Naive thymus-derived CD4-positive, alpha-beta T cell (primary cell): ENCODE measurements at regions not wholly inside any gene's neighbourhood (a gene's known extent, or its start where the extent isn't known, plus 50 kb on each side); places are given as distances from the start of the nearest gene placed in this dataset.

Experiments
- ATAC-seq: fragments of 150-1000 bp; cut with Tn5 transposase; 2 replicates; pipeline ENCODE4 v1.10.0; 2021; ENCODE audit warnings: mild to moderate bottlenecking, moderate library complexity
- CTCF ChIA-PET: fragments of 350-600 bp; sonication (Branson Sonifier 250); formaldehyde crosslinking; loops from one replicate; lab custom pipeline; 2021; ENCODE audit warnings: antibody characterized with exemption; lab: Charles Lee
- POLR2A ChIA-PET: fragments of 350-600 bp; sonication (Branson Sonifier 250); formaldehyde crosslinking; loops from one replicate; lab custom pipeline; 2021; ENCODE audit warnings: antibody characterized with exemption, inconsistent platforms; lab: Charles Lee
- DNase-seq, 9 donors: peaks; one replicate each; pipeline versions ENCODE4 v3.0.0 to v3.0.0-alpha.2; 2020 to 2022; ENCODE audit warnings: mixed read lengths in 1 of 9
- H3K27ac ChIP-seq: one replicate; pipeline ENCODE4 v1.7.0; 2013; ENCODE audit warnings: mild to moderate bottlenecking, low read depth, low read length, moderate library complexity
- H3K27me3 ChIP-seq, 2 donors: one replicate each; pipeline ENCODE4 v1.7.0; 2013; ENCODE audit warnings: low read length in 2 of 2, mild to moderate bottlenecking in 2 of 2, moderate library complexity in 2 of 2; ENCODE audit not compliant: control insufficient read depth in 2 of 2, insufficient read depth in 2 of 2
- H3K36me3 ChIP-seq, 3 experiments: 1 replicate in 2 of 3; 2 replicates in 1 of 3; pipeline ENCODE4 v1.7.0; 2013; ENCODE audit warnings: low read length in 3 of 3, mild to moderate bottlenecking in 3 of 3, moderate library complexity in 1 of 3; ENCODE audit not compliant: insufficient read depth in 3 of 3, control insufficient read depth in 2 of 3
- H3K4me1 ChIP-seq, 2 donors: one replicate each; pipeline ENCODE4 v1.7.0; 2013; ENCODE audit warnings: low read length in 2 of 2, mild to moderate bottlenecking in 2 of 2, moderate library complexity in 1 of 2; ENCODE audit not compliant: control insufficient read depth in 2 of 2, insufficient read depth in 2 of 2
- H3K4me3 ChIP-seq: 2 replicates; pipeline ENCODE4 v1.7.0; 2013; ENCODE audit warnings: mild to moderate bottlenecking, low read length
- H3K9me3 ChIP-seq, 3 experiments: 1 replicate in 2 of 3; 2 replicates in 1 of 3; pipeline ENCODE4 v1.7.0; 2013; ENCODE audit warnings: low read length in 3 of 3; ENCODE audit not compliant: control insufficient read depth in 2 of 3
- H3K27ac Mint-ChIP-seq, 9 donors: one replicate each; pipeline ENCODE4 v1.8.0; 2020 to 2022; ENCODE audit warnings: mixed read lengths in 9 of 9, mild to moderate bottlenecking in 8 of 9, moderate library complexity in 5 of 9, inconsistent platforms in 2 of 9
- H3K27me3 Mint-ChIP-seq, 5 donors: one replicate each; pipeline ENCODE4 v1.8.0; 2021 to 2022; ENCODE audit warnings: mixed read lengths in 5 of 5, mild to moderate bottlenecking in 1 of 5
- H3K36me3 Mint-ChIP-seq, 5 donors: one replicate each; pipeline ENCODE4 v1.8.0; 2020 to 2022; ENCODE audit warnings: mixed read lengths in 5 of 5, mild to moderate bottlenecking in 3 of 5, inconsistent platforms in 1 of 5
- H3K4me1 Mint-ChIP-seq, 7 donors: one replicate each; pipeline ENCODE4 v1.8.0; 2020 to 2022; ENCODE audit warnings: mixed read lengths in 7 of 7, mild to moderate bottlenecking in 3 of 7, inconsistent platforms in 1 of 7
- H3K4me3 Mint-ChIP-seq, 10 donors: one replicate each; pipeline ENCODE4 v1.8.0; 2020 to 2022; ENCODE audit warnings: mild to moderate bottlenecking in 10 of 10, mixed read lengths in 10 of 10, moderate library complexity in 6 of 10, inconsistent platforms in 2 of 10
- H3K9me3 Mint-ChIP-seq, 11 donors: one replicate each; pipeline ENCODE4 v1.8.0; 2020 to 2022; ENCODE audit warnings: mixed read lengths in 11 of 11, mild to moderate bottlenecking in 4 of 11, inconsistent platforms in 1 of 11, moderate library complexity in 1 of 11
- intact Hi-C, 2 donors: fragments of 100-400 bp; cut with micrococcal nuclease; formaldehyde crosslinking; loops; one replicate each; pipeline ENCODE4 v1.15.1; 2023

DNA sequence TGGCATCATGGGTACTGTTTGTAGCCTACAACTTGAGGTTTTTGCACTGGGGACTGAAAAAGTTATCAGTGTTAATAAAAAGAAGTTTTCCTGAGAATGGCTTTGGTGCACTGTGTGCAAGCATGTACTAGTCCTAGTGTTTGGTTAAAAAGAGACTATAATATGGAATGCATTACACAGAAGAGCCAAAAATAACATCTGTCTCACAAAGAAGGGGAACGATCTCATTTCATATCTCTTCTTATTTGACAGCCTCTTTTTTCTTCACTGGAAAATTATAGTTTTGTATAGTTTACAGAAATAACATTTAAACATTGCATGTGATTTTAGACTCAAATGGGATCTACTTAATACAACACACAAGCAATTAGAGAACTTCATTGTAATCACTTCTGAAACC lies 127.0 kb upstream of the GDNF start:
- ChIA-PET POLR2A (no interaction called here), CTCF (no interaction called here)
- no peak overlapping the region for H3K27ac Mint-ChIP-seq
- H3K4me3 Mint-ChIP-seq, result no peak overlapping the region
- ATAC-seq (no peak), DNase-seq (no peak)
- intact Hi-C loops, result no loop called here
- H3K27ac ChIP-seq, result no peak overlapping the region
- H3K4me3 ChIP-seq, result no peak overlapping the region
- H3K9me3 ChIP-seq, result no peaks in the 10 kb centered on the region
- peaks cover 0 to 5% (median 0%) of the 10 kb centered on the region in 11 donors for H3K9me3 Mint-ChIP-seq
- no peaks in the 10 kb centered on the region for H3K36me3 ChIP-seq
- no peaks in the 10 kb centered on the region for H3K36me3 Mint-ChIP-seq
- no peaks in the 10 kb centered on the region for H3K4me1 ChIP-seq
- peaks cover 0 to 16% (median 4%) of the 10 kb centered on the region in 5 donors for H3K27me3 Mint-ChIP-seq
- no peaks in the 10 kb centered on the region for H3K27me3 ChIP-seq
- no peaks in the 10 kb centered on the region for H3K4me1 Mint-ChIP-seq

DNA sequence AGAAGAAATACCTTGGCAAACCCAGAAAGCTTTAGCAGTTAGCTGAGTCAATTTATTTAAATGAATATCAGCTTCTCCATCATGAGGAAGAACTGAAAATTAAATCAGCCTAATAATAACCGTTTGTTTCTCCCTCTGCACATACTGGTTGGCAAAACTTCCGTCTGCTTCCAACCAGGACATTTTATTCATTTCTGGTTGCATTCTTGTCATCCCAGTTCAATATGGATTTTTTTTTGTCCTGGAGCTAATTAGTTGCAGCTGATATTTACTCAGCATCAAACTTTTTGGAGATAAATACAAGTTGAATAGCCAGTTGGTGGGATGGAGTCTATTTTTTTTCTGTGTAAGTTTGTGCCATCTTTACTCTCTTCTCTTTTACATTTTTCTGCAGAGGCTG lies 126.5 kb upstream of the GDNF start:
- CTCF ChIA-PET, result no interaction called here
- no peak overlapping the region for H3K4me3 Mint-ChIP-seq
- intact Hi-C loops, result no loop called here
- H3K9me3 Mint-ChIP-seq, result peaks cover 0 to 5% (median 0%) of the 10 kb centered on the region in 11 donors
- peaks cover 0 to 16% (median 4%) of the 10 kb centered on the region in 5 donors for H3K27me3 Mint-ChIP-seq
- H3K4me1 Mint-ChIP-seq, result no peaks in the 10 kb centered on the region
- Histone ChIP-seq H3K9me3 (no peaks in the 10 kb centered on the region), H3K27me3 (no peaks in the 10 kb centered on the region), H3K27ac (no peak overlapping the region), H3K4me1 (no peaks in the 10 kb centered on the region), H3K4me3 (no peak overlapping the region), H3K36me3 (no peaks in the 10 kb centered on the region)
- H3K36me3 Mint-ChIP-seq, result no peaks in the 10 kb centered on the region
- H3K27ac Mint-ChIP-seq, result no peak overlapping the region
- DNase-seq (no peak), ATAC-seq (no peak)
- POLR2A ChIA-PET, result no interaction called here

DNA sequence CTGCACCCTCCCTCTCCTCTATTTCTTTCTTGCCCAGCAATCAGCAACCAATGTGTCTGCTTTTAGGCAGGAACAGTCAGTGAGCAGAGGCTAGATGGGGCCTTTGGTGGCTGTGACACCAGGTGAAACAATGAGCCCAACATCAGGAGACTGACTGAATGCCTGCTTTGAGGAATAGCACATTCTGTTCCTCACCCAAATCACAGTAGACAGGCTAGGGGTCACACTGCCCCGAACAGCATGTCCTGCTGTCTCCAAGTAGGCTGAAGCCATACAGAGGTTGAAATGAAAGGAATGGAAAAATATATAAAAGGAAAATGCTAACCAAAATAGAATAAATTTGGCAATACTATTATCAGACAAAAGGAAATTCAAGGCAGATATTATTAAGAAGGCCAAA lies 122.5 kb upstream of the GDNF start:
- H3K4me1 Mint-ChIP-seq, result no peaks in the 10 kb centered on the region
- Histone ChIP-seq H3K4me1 (no peaks in the 10 kb centered on the region), H3K27ac (no peak overlapping the region), H3K9me3 (peaks cover 0 to 10% (median 0%) of the 10 kb centered on the region in 3 experiments), H3K36me3 (no peaks in the 10 kb centered on the region), H3K27me3 (no peaks in the 10 kb centered on the region), H3K4me3 (no peak overlapping the region)
- ChIA-PET CTCF (no interaction called here), POLR2A (no interaction called here)
- H3K27ac Mint-ChIP-seq, result no peak overlapping the region
- DNase-seq, result no peak
- peaks cover 6 to 31% (median 17%) of the 10 kb centered on the region in 11 donors for H3K9me3 Mint-ChIP-seq
- no peak overlapping the region for H3K4me3 Mint-ChIP-seq
- no peak for ATAC-seq
- H3K27me3 Mint-ChIP-seq, result peaks cover 0 to 4% (median 3%) of the 10 kb centered on the region in 5 donors
- intact Hi-C loops, result no loop called here
- H3K36me3 Mint-ChIP-seq, result peaks cover 0 to 5% (median 0%) of the 10 kb centered on the region in 5 donors

DNA sequence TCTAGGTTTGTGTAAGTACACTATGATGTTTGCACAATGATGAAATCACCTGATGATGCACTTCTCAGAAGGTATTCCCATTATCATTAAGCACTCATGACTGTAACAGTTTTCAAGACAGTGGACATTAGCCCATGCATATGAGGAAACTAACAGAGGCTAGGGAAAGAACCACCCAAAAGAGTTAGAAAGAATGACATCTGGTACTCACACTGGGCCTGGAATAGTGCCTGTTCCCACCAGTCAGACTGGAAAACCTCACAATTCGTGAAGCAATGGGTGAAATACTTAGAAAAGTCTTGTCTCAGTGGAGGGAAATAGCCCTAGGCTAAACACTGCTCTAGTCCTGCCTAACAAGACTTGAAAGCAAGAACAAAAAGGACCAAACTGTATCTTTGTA lies 117.4 kb upstream of the GDNF start:
- Mint-ChIP-seq H3K9me3 (peaks cover 6 to 33% (median 17%) of the 10 kb centered on the region in 11 donors), H3K27ac (no peak overlapping the region), H3K27me3 (peaks cover 0 to 4% (median 0%) of the 10 kb centered on the region in 5 donors), H3K4me1 (no peaks in the 10 kb centered on the region), H3K36me3 (peaks cover 0 to 5% (median 0%) of the 10 kb centered on the region in 5 donors), H3K4me3 (no peak overlapping the region)
- POLR2A ChIA-PET, result no interaction called here
- ATAC-seq (no peak), DNase-seq (no peak)
- no peaks in the 10 kb centered on the region for H3K4me1 ChIP-seq
- H3K27me3 ChIP-seq, result no peaks in the 10 kb centered on the region
- H3K36me3 ChIP-seq, result no peaks in the 10 kb centered on the region
- H3K9me3 ChIP-seq, result peaks cover 0 to 10% (median 0%) of the 10 kb centered on the region in 3 experiments
- no peak overlapping the region for H3K27ac ChIP-seq
- CTCF ChIA-PET, result no interaction called here
- intact Hi-C loops, result no loop called here
- H3K4me3 ChIP-seq, result no peak overlapping the region

DNA sequence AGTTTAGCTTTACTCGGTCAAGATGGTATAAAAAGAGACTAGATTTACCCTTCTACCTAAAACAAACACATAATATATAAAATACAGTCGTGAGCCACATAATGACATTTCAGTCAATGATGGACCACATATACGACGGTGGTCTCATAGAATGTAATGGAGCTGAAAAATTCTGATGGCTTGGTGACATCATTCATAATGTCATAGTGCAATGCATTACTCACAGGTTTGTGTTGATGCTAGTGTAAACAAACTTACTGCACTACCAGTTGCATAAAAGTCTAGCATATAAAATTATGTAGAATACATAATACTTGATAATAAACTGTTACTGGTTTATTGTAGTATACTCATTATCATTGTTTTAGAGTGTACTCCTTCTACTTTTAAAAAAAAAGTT lies 115.9 kb upstream of the GDNF start:
- CTCF ChIA-PET, result no interaction called here
- no peak for DNase-seq
- POLR2A ChIA-PET, result no interaction called here

DNA sequence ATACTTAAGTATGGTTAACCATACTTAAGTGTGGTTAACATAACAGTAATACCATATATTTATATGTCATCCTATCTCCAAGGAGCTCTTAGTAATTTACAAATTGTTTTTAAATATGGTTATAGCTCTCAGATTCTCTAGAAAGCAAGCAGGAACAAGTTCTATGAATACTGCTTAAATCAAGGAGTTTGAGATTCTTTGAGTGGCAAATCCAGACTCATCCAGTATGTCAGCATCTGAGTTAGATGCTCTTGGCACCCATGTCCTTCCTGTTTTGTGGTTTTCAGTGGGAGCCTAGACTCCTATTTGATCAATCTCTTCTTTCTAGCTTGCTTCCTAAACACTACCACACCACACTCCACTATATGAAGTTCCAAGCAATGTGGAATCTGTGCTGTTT lies 114.7 kb upstream of the GDNF start:
- Histone ChIP-seq H3K27me3 (no peaks in the 10 kb centered on the region), H3K4me3 (no peak overlapping the region), H3K9me3 (peaks cover 0 to 10% (median 0%) of the 10 kb centered on the region in 3 experiments), H3K36me3 (no peaks in the 10 kb centered on the region), H3K27ac (no peak overlapping the region), H3K4me1 (no peaks in the 10 kb centered on the region)
- Mint-ChIP-seq H3K27ac (no peak overlapping the region), H3K36me3 (peaks cover 0 to 5% (median 0%) of the 10 kb centered on the region in 5 donors), H3K27me3 (peaks cover 0 to 7% (median 4%) of the 10 kb centered on the region in 5 donors), H3K4me3 (no peak overlapping the region), H3K9me3 (peaks cover 6 to 28% (median 15%) of the 10 kb centered on the region in 11 donors), H3K4me1 (no peaks in the 10 kb centered on the region)
- intact Hi-C loops, result no loop called here
- CTCF ChIA-PET, result no interaction called here
- no peak for ATAC-seq
- POLR2A ChIA-PET, result no interaction called here
- no peak for DNase-seq

More for the DNA sequence above, 115.9 kb upstream of the GDNF start:
- Mint-ChIP-seq H3K4me1 (no peaks in the 10 kb centered on the region), H3K36me3 (peaks cover 0 to 5% (median 0%) of the 10 kb centered on the region in 5 donors), H3K4me3 (no peak overlapping the region), H3K27me3 (peaks cover 0 to 4% (median 2%) of the 10 kb centered on the region in 5 donors), H3K27ac (no peak overlapping the region), H3K9me3 (peaks cover 6 to 33% (median 17%) of the 10 kb centered on the region in 11 donors)
- no peaks in the 10 kb centered on the region for H3K4me1 ChIP-seq
- H3K27ac ChIP-seq, result no peak overlapping the region
- H3K36me3 ChIP-seq, result no peaks in the 10 kb centered on the region
- no peak overlapping the region for H3K4me3 ChIP-seq
- intact Hi-C loops, result no loop called here
- ATAC-seq, result no peak
- H3K27me3 ChIP-seq, result no peaks in the 10 kb centered on the region
- peaks cover 0 to 10% (median 0%) of the 10 kb centered on the region in 3 experiments for H3K9me3 ChIP-seq

DNA sequence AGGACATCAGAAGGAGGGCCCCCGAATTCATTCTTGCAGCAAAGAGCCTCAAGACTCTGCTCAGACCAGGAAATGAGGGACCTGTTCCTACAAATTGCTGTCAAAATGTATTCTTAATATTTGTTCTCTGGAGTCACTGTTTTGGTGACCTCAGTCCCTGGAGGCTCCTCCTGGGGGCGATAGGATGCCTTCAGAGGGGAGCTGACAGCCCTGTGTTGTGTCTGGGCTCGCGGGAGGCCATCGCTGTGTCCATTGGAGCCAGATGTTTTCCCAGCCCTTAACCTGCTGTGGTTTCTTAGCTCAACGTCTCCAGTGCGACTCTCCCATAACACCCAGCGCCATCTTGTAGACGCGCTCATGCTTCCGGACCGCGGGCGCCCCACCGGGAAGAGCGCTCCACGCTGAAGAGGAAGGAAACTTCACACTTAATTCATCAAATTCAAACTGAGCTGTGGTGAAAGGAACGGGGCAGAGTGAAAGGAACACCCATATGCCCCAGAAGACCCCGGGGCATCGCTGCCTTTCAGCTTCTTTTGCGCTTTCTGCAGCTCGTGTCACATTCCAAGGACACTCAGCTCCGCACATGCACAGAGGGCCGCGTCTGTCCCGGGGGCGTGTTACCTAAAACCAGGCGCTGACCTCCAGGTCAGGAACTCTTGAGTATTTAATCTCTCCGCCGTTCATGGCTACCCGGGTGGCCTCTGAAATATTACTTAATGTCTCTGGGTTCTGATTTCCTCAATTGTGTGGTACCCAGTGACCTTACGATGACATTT lies 112.3 kb upstream of the GDNF start:
- no peak overlapping the region for H3K4me3 Mint-ChIP-seq
- ChIA-PET POLR2A (no interaction called here), CTCF (no interaction called here)
- intact Hi-C loops, result no loop called here
- no peaks in the 10 kb centered on the region for H3K27me3 ChIP-seq
- H3K36me3 Mint-ChIP-seq, result no peaks in the 10 kb centered on the region
- no peak overlapping the region for H3K27ac Mint-ChIP-seq
- no peak overlapping the region for H3K27ac ChIP-seq
- ATAC-seq, result no peak
- H3K27me3 Mint-ChIP-seq, result peaks cover 0 to 7% (median 4%) of the 10 kb centered on the region in 5 donors
- no peaks in the 10 kb centered on the region for H3K4me1 Mint-ChIP-seq
- H3K9me3 Mint-ChIP-seq, result peaks cover 0 to 8% (median 2%) of the 10 kb centered on the region in 11 donors
- no peak overlapping the region for H3K4me3 ChIP-seq
- no peaks in the 10 kb centered on the region for H3K36me3 ChIP-seq
- DNase-seq, result no peak
- H3K9me3 ChIP-seq, result no peaks in the 10 kb centered on the region
- no peaks in the 10 kb centered on the region for H3K4me1 ChIP-seq
